ENCODE measurements at regions not wholly inside any gene's neighbourhood (a gene's known extent, or its start where the extent isn't known, plus 50 kb on each side); places are given as distances from the start of the nearest gene placed in this dataset.

DNA sequence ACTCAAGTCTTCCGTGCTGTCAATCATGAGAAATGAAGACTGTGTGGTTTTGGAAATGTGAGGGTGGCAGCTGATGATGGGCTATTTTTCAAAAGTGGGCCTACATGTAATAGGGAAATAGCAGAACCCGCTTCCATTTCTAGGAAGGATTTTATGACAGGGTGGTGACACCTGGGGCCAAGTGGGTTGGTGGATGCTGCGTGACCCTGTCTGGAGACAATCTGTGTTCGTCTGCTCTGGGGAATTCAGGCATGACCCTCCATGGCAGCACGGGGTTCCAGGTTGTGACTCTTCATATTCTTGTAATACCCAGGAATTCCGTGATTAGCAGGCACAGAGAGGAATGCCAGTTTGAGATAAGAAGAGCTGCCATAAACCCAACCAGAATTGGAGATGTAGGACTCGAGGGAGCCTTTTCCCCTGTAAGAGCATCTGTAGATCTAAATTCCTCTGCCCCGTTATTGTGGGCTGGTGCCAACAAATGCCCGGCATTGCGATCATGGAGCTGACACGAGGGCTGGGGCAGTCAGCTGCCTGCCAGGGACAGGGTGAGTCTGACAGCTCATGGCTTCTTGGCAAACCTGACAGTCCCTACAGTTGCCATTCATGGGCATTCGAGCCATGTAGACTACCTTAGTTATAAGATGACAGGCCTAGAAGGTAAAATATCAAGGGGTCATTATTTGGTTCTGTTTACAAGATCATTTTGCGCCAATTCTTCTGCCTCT is 279.7 kb downstream of the GADD45G start:
- Histone ChIP-seq H3K9me3 (no peaks in the 10 kb centered on the region), H3K4me3 (no peak overlapping the region), H3K27ac (no peak overlapping the region), H3K27me3 (replicated peaks; ENCODE audit: insufficient read depth) (no peaks in the 10 kb centered on the region), H3K4me1 (replicated peaks) (peaks cover 6% of the 10 kb centered on the region), H3K36me3 (no peaks in the 10 kb centered on the region)
- DNase-seq (ENCODE audit: low spot score) = no peak
- TF ChIP-seq POLR2A (IDR thresholded peaks at IDR 0.05) (no peak), POLR2AphosphoS5 (IDR thresholded peaks at IDR 0.05) (no peak)
- TF ChIP-seq, protein P1, sequence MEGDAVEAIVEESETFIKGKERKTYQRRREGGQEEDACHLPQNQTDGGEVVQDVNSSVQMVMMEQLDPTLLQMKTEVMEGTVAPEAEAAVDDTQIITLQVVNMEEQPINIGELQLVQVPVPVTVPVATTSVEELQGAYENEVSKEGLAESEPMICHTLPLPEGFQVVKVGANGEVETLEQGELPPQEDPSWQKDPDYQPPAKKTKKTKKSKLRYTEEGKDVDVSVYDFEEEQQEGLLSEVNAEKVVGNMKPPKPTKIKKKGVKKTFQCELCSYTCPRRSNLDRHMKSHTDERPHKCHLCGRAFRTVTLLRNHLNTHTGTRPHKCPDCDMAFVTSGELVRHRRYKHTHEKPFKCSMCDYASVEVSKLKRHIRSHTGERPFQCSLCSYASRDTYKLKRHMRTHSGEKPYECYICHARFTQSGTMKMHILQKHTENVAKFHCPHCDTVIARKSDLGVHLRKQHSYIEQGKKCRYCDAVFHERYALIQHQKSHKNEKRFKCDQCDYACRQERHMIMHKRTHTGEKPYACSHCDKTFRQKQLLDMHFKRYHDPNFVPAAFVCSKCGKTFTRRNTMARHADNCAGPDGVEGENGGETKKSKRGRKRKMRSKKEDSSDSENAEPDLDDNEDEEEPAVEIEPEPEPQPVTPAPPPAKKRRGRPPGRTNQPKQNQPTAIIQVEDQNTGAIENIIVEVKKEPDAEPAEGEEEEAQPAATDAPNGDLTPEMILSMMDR (IDR thresholded peaks at IDR 0.05) = no peak
- intact Hi-C loops (cut with DNase I) = no loop called here
- 89% methylated on average over 13 of the region's 13 CpGs for WGBS

DNA sequence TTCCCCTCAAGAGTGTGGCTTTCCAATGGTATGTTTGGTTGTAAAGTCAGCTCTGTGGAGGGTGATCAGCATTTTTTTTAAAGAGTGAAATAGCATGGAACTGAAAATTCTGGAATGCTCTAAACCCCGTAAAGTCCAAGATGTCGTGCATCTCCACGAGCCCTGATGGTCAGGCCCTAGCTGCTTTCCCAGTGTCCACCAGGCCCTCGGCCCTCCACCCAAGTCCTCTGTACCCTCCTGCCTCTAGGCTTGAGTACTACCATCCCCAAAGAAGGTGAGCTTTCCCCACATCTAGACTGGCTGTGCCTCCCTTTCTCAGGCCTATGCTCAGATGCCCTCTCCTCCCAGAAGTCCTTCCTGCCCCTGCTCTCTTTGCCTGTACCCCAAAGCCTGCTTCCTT is 280.3 kb downstream of the GADD45G start:
- 100% methylated on average over 4 of the region's 4 CpGs for WGBS
- TF ChIP-seq POLR2A (IDR thresholded peaks at IDR 0.05) (no peak), POLR2AphosphoS5 (IDR thresholded peaks at IDR 0.05) (no peak)
- TF ChIP-seq, protein P1 (IDR thresholded peaks at IDR 0.05) = no peak

DNA sequence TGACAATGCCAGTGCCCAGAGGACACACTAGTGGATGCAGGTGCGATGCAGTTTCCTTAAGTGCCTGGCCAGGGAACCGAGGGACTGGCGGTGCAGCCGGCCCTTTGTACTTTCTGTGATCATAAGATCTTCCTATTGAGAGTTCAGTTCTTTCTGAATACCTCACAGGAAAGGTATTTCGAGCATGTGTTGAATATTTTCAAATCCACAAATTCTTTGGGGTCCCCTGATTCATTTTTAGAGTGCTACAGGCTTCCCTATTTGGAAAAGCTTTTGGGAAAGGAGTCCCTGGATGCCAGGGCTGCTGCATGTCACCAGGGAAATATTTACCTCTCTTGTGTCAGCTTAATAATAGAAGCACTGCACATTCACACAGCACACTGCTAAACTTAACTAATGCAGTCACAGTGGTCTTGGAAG is 281.5 kb downstream of the GADD45G start:
- Histone ChIP-seq H3K4me3 (no peak overlapping the region), H3K27ac (no peak overlapping the region), H3K36me3 (no peaks in the 10 kb centered on the region), H3K4me1 (replicated peaks) (peaks cover 3% of the 10 kb centered on the region), H3K9me3 (no peaks in the 10 kb centered on the region), H3K27me3 (replicated peaks; ENCODE audit: insufficient read depth) (no peaks in the 10 kb centered on the region)
- TF ChIP-seq POLR2A (IDR thresholded peaks at IDR 0.05) (no peak), POLR2AphosphoS5 (IDR thresholded peaks at IDR 0.05) (no peak)
- TF ChIP-seq, protein P1 (IDR thresholded peaks at IDR 0.05) = no peak
- WGBS = 47% methylated on average over 5 of the region's 5 CpGs
- no peak for DNase-seq (ENCODE audit: low spot score)
- intact Hi-C loops (cut with DNase I) = no loop called here

More for the DNA sequence above, 280.3 kb downstream of the GADD45G start:
- Histone ChIP-seq H3K36me3 (no peaks in the 10 kb centered on the region), H3K9me3 (no peaks in the 10 kb centered on the region), H3K27me3 (replicated peaks; ENCODE audit: insufficient read depth) (no peaks in the 10 kb centered on the region), H3K27ac (no peak overlapping the region), H3K4me3 (no peak overlapping the region), H3K4me1 (replicated peaks) (no peaks in the 10 kb centered on the region)
- DNase-seq (ENCODE audit: low spot score) = no peak
- intact Hi-C loops (cut with DNase I) = no loop called here

DNA sequence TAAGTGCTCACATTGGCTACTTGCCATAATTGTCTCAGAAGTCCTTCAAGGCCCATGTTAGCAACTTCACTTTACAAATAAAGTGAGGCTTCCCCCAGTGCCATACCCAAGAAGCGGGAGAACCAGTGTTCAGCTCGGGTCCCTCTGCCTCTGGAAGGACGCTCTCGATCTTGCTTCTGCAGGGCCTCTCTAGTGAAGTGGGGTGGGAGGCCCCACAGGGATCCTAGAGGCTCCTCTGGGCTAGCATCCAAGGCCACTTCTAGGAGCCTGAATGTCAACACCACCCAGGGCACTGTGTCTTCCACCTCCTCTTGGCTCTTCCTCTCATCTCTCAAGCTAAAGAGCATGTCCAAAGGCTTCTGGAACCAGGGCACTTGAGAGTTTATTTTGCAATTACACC is 282.5 kb downstream of the GADD45G start:
- Histone ChIP-seq H3K27me3 (replicated peaks; ENCODE audit: insufficient read depth) (no peaks in the 10 kb centered on the region), H3K9me3 (no peaks in the 10 kb centered on the region), H3K4me3 (no peak overlapping the region), H3K4me1 (replicated peaks) (peaks cover 3% of the 10 kb centered on the region), H3K27ac (no peak overlapping the region), H3K36me3 (no peaks in the 10 kb centered on the region)
- intact Hi-C loops (cut with DNase I) = no loop called here
- DNase-seq (ENCODE audit: low spot score) = no peak
- WGBS = 95% methylated on average over 4 of the region's 4 CpGs
- TF ChIP-seq POLR2AphosphoS5 (IDR thresholded peaks at IDR 0.05) (no peak), POLR2A (IDR thresholded peaks at IDR 0.05) (no peak)
- TF ChIP-seq, protein P1 (IDR thresholded peaks at IDR 0.05) = no peak

DNA sequence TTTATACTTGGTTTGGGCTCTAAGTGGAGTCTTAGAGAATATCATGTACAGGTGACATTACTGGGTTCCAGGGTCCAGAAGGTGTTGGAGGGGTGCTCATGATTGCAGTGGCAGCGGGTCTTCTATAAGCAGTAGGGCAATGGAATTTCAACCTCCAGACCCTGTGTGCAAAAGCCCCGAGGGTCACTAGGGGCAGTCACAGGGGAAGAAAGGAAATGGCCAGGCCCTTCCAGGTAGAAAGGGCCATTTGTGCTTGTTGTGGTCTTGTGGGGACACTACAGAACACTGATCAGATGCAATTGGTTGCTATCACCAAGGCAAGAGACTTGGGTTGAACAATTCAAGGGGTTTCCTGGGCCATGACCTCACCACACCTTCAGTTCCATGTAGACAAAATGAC is 283.4 kb downstream of the GADD45G start:
- intact Hi-C loops (cut with DNase I) = no loop called here
- H3K9me3 ChIP-seq = no peaks in the 10 kb centered on the region
- DNase-seq (ENCODE audit: low spot score) = no peak
- WGBS = 83% methylated on average over 2 of the region's 2 CpGs
- no peak for TF ChIP-seq POLR2AphosphoS5 (IDR thresholded peaks at IDR 0.05)
- TF ChIP-seq, protein P1 (IDR thresholded peaks at IDR 0.05) = no peak
- no peak for TF ChIP-seq POLR2A (IDR thresholded peaks at IDR 0.05)
- no peak overlapping the region for H3K27ac ChIP-seq
- peaks cover 3% of the 10 kb centered on the region for H3K4me1 ChIP-seq (replicated peaks)
- H3K27me3 ChIP-seq (replicated peaks; ENCODE audit: insufficient read depth) = no peaks in the 10 kb centered on the region
- H3K4me3 ChIP-seq = no peak overlapping the region
- no peaks in the 10 kb centered on the region for H3K36me3 ChIP-seq
